Breast epithelium (tissue), 3 donors: ENCODE measurements at regions not wholly inside any gene's neighbourhood (a gene's known extent, or its start where the extent isn't known, plus 50 kb on each side); places are given as distances from the start of the nearest gene placed in this dataset.

Experiments used
- POLR2A ChIP-seq: fragments of 450-650 bp; IDR thresholded peaks from one replicate; pipeline ENCODE4 v1.6.1; 2016; ENCODE audit warnings: antibody characterized with exemption, mild to moderate bottlenecking, moderate library complexity
- POLR2AphosphoS5 ChIP-seq, 3 donors: sonication (generic); formaldehyde crosslinking; IDR thresholded peaks; one replicate each; pipeline ENCODE4 v1.6.1; 2017; ENCODE audit warnings: antibody characterized with exemption in 3 of 3
- TF ChIP-seq, protein P1 (sequence below), 3 donors: fragments of 450-650 bp; IDR thresholded peaks; one replicate each; pipeline ENCODE4 v1.5.1; 2016 to 2017; ENCODE audit warnings: antibody characterized with exemption in 3 of 3, mild to moderate bottlenecking in 3 of 3, moderate library complexity in 3 of 3

DNA sequence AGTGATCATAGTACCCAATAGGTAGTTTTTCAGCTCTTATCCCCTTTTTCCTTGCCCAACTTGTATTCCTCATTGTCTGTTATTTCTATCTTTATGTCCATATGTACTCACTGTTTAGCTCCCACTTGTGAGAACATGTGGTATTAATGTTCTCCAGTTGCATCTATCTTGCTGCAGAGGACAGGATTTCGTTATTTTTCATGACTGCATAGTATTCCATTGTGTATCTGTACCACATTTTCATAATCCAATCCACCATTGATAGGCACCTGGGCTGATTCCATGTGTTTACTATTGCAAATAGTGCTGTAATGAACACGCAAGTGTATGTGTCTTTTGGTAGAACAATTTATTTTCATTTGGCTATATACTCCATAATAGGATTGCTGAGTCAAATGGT lies 819.5 kb upstream of the ADGRB3 start:
- TF ChIP-seq, protein P1, sequence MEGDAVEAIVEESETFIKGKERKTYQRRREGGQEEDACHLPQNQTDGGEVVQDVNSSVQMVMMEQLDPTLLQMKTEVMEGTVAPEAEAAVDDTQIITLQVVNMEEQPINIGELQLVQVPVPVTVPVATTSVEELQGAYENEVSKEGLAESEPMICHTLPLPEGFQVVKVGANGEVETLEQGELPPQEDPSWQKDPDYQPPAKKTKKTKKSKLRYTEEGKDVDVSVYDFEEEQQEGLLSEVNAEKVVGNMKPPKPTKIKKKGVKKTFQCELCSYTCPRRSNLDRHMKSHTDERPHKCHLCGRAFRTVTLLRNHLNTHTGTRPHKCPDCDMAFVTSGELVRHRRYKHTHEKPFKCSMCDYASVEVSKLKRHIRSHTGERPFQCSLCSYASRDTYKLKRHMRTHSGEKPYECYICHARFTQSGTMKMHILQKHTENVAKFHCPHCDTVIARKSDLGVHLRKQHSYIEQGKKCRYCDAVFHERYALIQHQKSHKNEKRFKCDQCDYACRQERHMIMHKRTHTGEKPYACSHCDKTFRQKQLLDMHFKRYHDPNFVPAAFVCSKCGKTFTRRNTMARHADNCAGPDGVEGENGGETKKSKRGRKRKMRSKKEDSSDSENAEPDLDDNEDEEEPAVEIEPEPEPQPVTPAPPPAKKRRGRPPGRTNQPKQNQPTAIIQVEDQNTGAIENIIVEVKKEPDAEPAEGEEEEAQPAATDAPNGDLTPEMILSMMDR (IDR thresholded peaks at IDR 0.05) = no peak
- TF ChIP-seq POLR2A (no peak), POLR2AphosphoS5 (IDR thresholded peaks at IDR 0.05) (no peak)
